ENCODE measurements at regions not wholly inside any gene's neighbourhood (a gene's known extent, or its start where the extent isn't known, plus 50 kb on each side); places are given as distances from the start of the nearest gene placed in this dataset.

GRCh38 chr10:30115626-30115940 lies 56.2 kb upstream of the JCAD start:
- Histone ChIP-seq H3K27ac (ENCODE audit: low read depth in 1 of 2, low read length in 2 of 2) (no peak overlapping the region), H3K4me3 (ENCODE audit: low read length) (no peak overlapping the region), H3K4me1 (ENCODE audit: insufficient read depth, low read length) (no peaks in the 10 kb centered on the region), H3K9me3 (ENCODE audit: control insufficient read depth in 1 of 2, insufficient read depth in 1 of 2, low read length in 2 of 2) (no peaks in the 10 kb centered on the region), H3K36me3 (ENCODE audit: insufficient read depth, low read length) (no peaks in the 10 kb centered on the region), H3K27me3 (ENCODE audit: control insufficient read depth in 1 of 2, insufficient read depth in 2 of 2, low read length in 2 of 2) (no peaks in the 10 kb centered on the region)
- Mint-ChIP-seq H3K4me3 (no peak overlapping the region), H3K36me3 (ENCODE audit: low read depth) (no peaks in the 10 kb centered on the region), H3K9me3 (no peaks in the 10 kb centered on the region), H3K4me1 (ENCODE audit: low read depth) (no peaks in the 10 kb centered on the region), H3K27me3 (peaks cover 15% of the 10 kb centered on the region), H3K27ac (no peak overlapping the region)
- ChIA-PET CTCF (no interaction called here), POLR2A (no interaction called here)
- TF ChIP-seq, protein P1, sequence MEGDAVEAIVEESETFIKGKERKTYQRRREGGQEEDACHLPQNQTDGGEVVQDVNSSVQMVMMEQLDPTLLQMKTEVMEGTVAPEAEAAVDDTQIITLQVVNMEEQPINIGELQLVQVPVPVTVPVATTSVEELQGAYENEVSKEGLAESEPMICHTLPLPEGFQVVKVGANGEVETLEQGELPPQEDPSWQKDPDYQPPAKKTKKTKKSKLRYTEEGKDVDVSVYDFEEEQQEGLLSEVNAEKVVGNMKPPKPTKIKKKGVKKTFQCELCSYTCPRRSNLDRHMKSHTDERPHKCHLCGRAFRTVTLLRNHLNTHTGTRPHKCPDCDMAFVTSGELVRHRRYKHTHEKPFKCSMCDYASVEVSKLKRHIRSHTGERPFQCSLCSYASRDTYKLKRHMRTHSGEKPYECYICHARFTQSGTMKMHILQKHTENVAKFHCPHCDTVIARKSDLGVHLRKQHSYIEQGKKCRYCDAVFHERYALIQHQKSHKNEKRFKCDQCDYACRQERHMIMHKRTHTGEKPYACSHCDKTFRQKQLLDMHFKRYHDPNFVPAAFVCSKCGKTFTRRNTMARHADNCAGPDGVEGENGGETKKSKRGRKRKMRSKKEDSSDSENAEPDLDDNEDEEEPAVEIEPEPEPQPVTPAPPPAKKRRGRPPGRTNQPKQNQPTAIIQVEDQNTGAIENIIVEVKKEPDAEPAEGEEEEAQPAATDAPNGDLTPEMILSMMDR (IDR thresholded peaks at IDR 0.05): no peak
- ATAC-seq (ENCODE audit: poor library complexity) (no peak), DNase-seq (no peak)
- intact Hi-C loops (cut with DNase I, micrococcal nuclease): no loop called here

- H3K4me1 Mint-ChIP-seq (ENCODE audit: low read depth): no peaks in the 10 kb centered on the region
- no peak overlapping the region for H3K4me3 ChIP-seq (ENCODE audit: low read length)
- H3K27ac Mint-ChIP-seq: no peak overlapping the region
- DNase-seq: no peak
- no peaks in the 10 kb centered on the region for H3K9me3 ChIP-seq (ENCODE audit: control insufficient read depth in 1 of 2, insufficient read depth in 1 of 2, low read length in 2 of 2)
- CTCF ChIA-PET: no interaction called here
- H3K4me3 Mint-ChIP-seq: no peak overlapping the region
- H3K36me3 Mint-ChIP-seq (ENCODE audit: low read depth): no peaks in the 10 kb centered on the region
- no peaks in the 10 kb centered on the region for H3K36me3 ChIP-seq (ENCODE audit: insufficient read depth, low read length)
- H3K27me3 ChIP-seq (ENCODE audit: control insufficient read depth in 1 of 2, insufficient read depth in 2 of 2, low read length in 2 of 2): peaks cover 0 to 2% of the 10 kb centered on the region in 2 experiments
- H3K9me3 Mint-ChIP-seq: no peaks in the 10 kb centered on the region
- peaks cover 20% of the 10 kb centered on the region for H3K27me3 Mint-ChIP-seq
- TF ChIP-seq, protein P1 (IDR thresholded peaks at IDR 0.05): no peak
- intact Hi-C loops (cut with DNase I, micrococcal nuclease): no loop called here
- POLR2A ChIA-PET: no interaction called here
- no peaks in the 10 kb centered on the region for H3K4me1 ChIP-seq (ENCODE audit: insufficient read depth, low read length)
- no peak overlapping the region for H3K27ac ChIP-seq (ENCODE audit: low read depth in 1 of 2, low read length in 2 of 2)
- ATAC-seq (ENCODE audit: poor library complexity): no peak
Observed at GRCh38 chr10:30114881-30115625, 55.7 kb upstream of the JCAD start.

DNA sequence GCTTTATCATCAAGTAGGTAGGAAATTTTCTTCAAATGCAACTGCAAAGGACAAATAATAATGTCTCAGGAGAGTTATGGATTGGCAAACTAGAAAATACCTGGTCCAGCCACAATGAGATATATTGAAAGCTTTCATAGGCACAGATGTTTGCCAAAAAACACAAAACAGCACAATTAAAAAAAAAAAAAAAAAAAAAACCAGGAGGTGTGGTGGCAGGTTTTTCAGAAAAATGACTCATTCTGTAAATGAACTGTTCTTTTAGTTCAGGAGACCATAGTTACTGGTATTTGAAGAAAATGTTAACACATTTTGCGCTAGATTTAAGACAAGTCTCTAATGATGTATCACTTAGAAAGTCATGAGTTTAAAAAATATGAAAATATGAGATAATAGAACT lies 55.0 kb upstream of the JCAD start:
- Mint-ChIP-seq H3K4me1 (ENCODE audit: low read depth) (no peaks in the 10 kb centered on the region), H3K9me3 (no peaks in the 10 kb centered on the region), H3K27me3 (peaks cover 26% of the 10 kb centered on the region), H3K4me3 (no peak overlapping the region), H3K27ac (no peak overlapping the region), H3K36me3 (ENCODE audit: low read depth) (no peaks in the 10 kb centered on the region)
- ATAC-seq (ENCODE audit: poor library complexity) (no peak), DNase-seq (no peak)
- CTCF ChIA-PET: no interaction called here
- POLR2A ChIA-PET: no interaction called here
- TF ChIP-seq, protein P1 (IDR thresholded peaks at IDR 0.05): no peak
- intact Hi-C loops (cut with DNase I, micrococcal nuclease): no loop called here
- Histone ChIP-seq H3K36me3 (ENCODE audit: insufficient read depth, low read length) (no peaks in the 10 kb centered on the region), H3K4me3 (ENCODE audit: low read length) (no peak overlapping the region), H3K4me1 (ENCODE audit: insufficient read depth, low read length) (no peaks in the 10 kb centered on the region), H3K27ac (ENCODE audit: low read depth in 1 of 2, low read length in 2 of 2) (no peak overlapping the region), H3K9me3 (ENCODE audit: control insufficient read depth in 1 of 2, insufficient read depth in 1 of 2, low read length in 2 of 2) (no peaks in the 10 kb centered on the region), H3K27me3 (ENCODE audit: control insufficient read depth in 1 of 2, insufficient read depth in 2 of 2, low read length in 2 of 2) (peaks cover 0 to 2% of the 10 kb centered on the region in 2 experiments)

Measured in CD4-positive, alpha-beta T cell (primary cell).